Sigmoid colon (tissue), 6 donors: ENCODE measurements at regions not wholly inside any gene's neighbourhood (a gene's known extent, or its start where the extent isn't known, plus 50 kb on each side); places are given as distances from the start of the nearest gene placed in this dataset.
"Not testable (repeated sequence)": the region's sequence is repeated elsewhere in the genome, so short reads cannot be mapped to it uniquely, and the experiment has no call there.

Experiments
- DNase-seq: peaks from one replicate; pipeline ENCODE4 v3.0.0-alpha.2; 2019
- H3K27ac ChIP-seq, 4 donors: fragments of 200-600 bp; sonication (generic); one replicate each; pipeline ENCODE4 v1.5.1; 2016 to 2019; ENCODE audit warnings: mild to moderate bottlenecking in 1 of 4
- H3K27me3 ChIP-seq, 3 donors: fragments of 200-600 bp; sonication (generic); one replicate each; pipeline ENCODE4 v1.5.1; 2019; ENCODE audit warnings: mild to moderate bottlenecking in 1 of 3
- H3K36me3 ChIP-seq, 4 donors: fragments of 200-600 bp; sonication (generic); one replicate each; pipeline ENCODE4 v1.5.1; 2016 to 2019
- H3K4me1 ChIP-seq, 4 donors: fragments of 200-600 bp; sonication (generic); one replicate each; pipeline ENCODE4 v1.5.1; 2017 to 2019
- H3K4me3 ChIP-seq, 4 donors: fragments of 200-600 bp; sonication (generic); one replicate each; pipeline ENCODE4 v1.5.1; 2017 to 2019; ENCODE audit warnings: mild to moderate bottlenecking in 2 of 4, moderate library complexity in 1 of 4
- H3K9me3 ChIP-seq, 4 donors: fragments of 200-600 bp in 3 of 4; sonication (generic) in 3 of 4; one replicate each; pipeline versions ENCODE4 v1.5.1 to v1.6.1; 2013 to 2019
- CTCF ChIP-seq, 4 experiments: fragments of 450-650 bp in 3 of 4; fragments of 200-600 bp in 1 of 4; IDR thresholded peaks; one replicate each; pipeline ENCODE4 v1.5.1; 2016 to 2019; ENCODE audit warnings: antibody characterized with exemption in 4 of 4, mild to moderate bottlenecking in 3 of 4, moderate library complexity in 2 of 4
- EP300 ChIP-seq, 4 donors: sonication (generic); formaldehyde crosslinking; IDR thresholded peaks; one replicate each; pipeline ENCODE4 v1.6.1; 2017; ENCODE audit warnings: antibody characterized with exemption in 4 of 4
- POLR2A ChIP-seq, 2 donors: fragments of 450-650 bp; IDR thresholded peaks; one replicate each; pipeline ENCODE4 v1.6.1; 2016; ENCODE audit warnings: antibody characterized with exemption in 2 of 2, mild to moderate bottlenecking in 2 of 2, moderate library complexity in 2 of 2
- POLR2AphosphoS5 ChIP-seq, 4 donors: sonication (generic); formaldehyde crosslinking; IDR thresholded peaks; one replicate each; pipeline ENCODE4 v1.6.1; 2017; ENCODE audit warnings: antibody characterized with exemption in 4 of 4
- WGBS, 2 donors: extraction: QIAGEN DNeasy Blood & Tissue Kit; methylation state at CpG; one replicate each; pipeline ENCODE4 v1.1.7; 2013; 5-methylcytosine and 5-hydroxymethylcytosine counted together
- intact Hi-C: fragments of 100-400 bp; cut with DNase I; formaldehyde crosslinking; loops from one replicate; pipeline ENCODE4 v1.15.1; 2023
- donor health status: healthy with polysubstance abuse.
- donor health status: healthy.

- Histone ChIP-seq H3K9me3 (no peaks in the 10 kb centered on the region), H3K36me3 (no peaks in the 10 kb centered on the region), H3K27me3 (no peaks in the 10 kb centered on the region), H3K4me3 (no peak overlapping the region), H3K27ac (no peak overlapping the region), H3K4me1 (no peaks in the 10 kb centered on the region)
- intact Hi-C loops = no loop called here
- TF ChIP-seq POLR2A (IDR thresholded peaks at IDR 0.05) (no peak), CTCF (IDR thresholded peaks at IDR 0.05) (no peak), EP300 (IDR thresholded peaks at IDR 0.05) (no peak), POLR2AphosphoS5 (IDR thresholded peaks at IDR 0.05) (no peak)
- DNase-seq = no peak
Measured at GRCh38 chrX:69424161-69424560, 80.0 kb upstream of the NALF2 start.

GRCh38 chrX:69422208-69422607, 81.9 kb upstream of the NALF2 start:
- H3K9me3 ChIP-seq, intact Hi-C loops, H3K4me1 ChIP-seq, H3K36me3 ChIP-seq, H3K27me3 ChIP-seq, DNase-seq, H3K27ac ChIP-seq, H3K4me3 ChIP-seq: not testable (repeated sequence)
- 91 to 96% methylated on average over 17 to 19 of the region's 19 CpGs for WGBS, 2 donors

- Histone ChIP-seq H3K36me3 (no peaks in the 10 kb centered on the region), H3K9me3 (no peaks in the 10 kb centered on the region), H3K4me3 (no peak overlapping the region), H3K27ac (no peak overlapping the region), H3K27me3 (no peaks in the 10 kb centered on the region), H3K4me1 (no peaks in the 10 kb centered on the region)
- intact Hi-C loops = no loop called here
- no peak for DNase-seq
- 98 to 100% methylated on average over 1 of the region's 1 CpG for WGBS, 2 donors
- TF ChIP-seq POLR2A (IDR thresholded peaks at IDR 0.05) (no peak), POLR2AphosphoS5 (IDR thresholded peaks at IDR 0.05) (no peak), CTCF (IDR thresholded peaks at IDR 0.05) (no peak), EP300 (IDR thresholded peaks at IDR 0.05) (no peak)
Measured at GRCh38 chrX:69415698-69416097, 88.4 kb upstream of the NALF2 start.

- Histone ChIP-seq H3K9me3 (no peaks in the 10 kb centered on the region), H3K27ac (no peak overlapping the region), H3K4me1 (no peaks in the 10 kb centered on the region), H3K4me3 (no peak overlapping the region), H3K27me3 (no peaks in the 10 kb centered on the region), H3K36me3 (no peaks in the 10 kb centered on the region)
- intact Hi-C loops = no loop called here
- no peak for TF ChIP-seq POLR2A (IDR thresholded peaks at IDR 0.05)
- TF ChIP-seq EP300 (IDR thresholded peaks at IDR 0.05) = no peak
- TF ChIP-seq POLR2AphosphoS5 (IDR thresholded peaks at IDR 0.05) = no peak
- TF ChIP-seq CTCF (IDR thresholded peaks at IDR 0.05) = no peak
- 89 to 91% methylated on average over 3 of the region's 3 CpGs for WGBS, 2 donors
- DNase-seq = no peak
Measured at GRCh38 chrX:69412661-69413060, 91.5 kb upstream of the NALF2 start.

GRCh38 chrX:69398881-69399280, 105.2 kb upstream of the NALF2 start:
- H3K27ac ChIP-seq = no peak overlapping the region
- H3K27me3 ChIP-seq = no peaks in the 10 kb centered on the region
- H3K9me3 ChIP-seq = no peaks in the 10 kb centered on the region
- TF ChIP-seq EP300 (IDR thresholded peaks at IDR 0.05) (no peak), POLR2A (IDR thresholded peaks at IDR 0.05) (no peak), CTCF (IDR thresholded peaks at IDR 0.05) (no peak), POLR2AphosphoS5 (IDR thresholded peaks at IDR 0.05) (no peak)
- no peaks in the 10 kb centered on the region for H3K4me1 ChIP-seq
- no peak for DNase-seq
- intact Hi-C loops = no loop called here
- H3K4me3 ChIP-seq = no peak overlapping the region
- no peaks in the 10 kb centered on the region for H3K36me3 ChIP-seq
